ENCODE measurements at regions not wholly inside any gene's neighbourhood (a gene's known extent, or its start where the extent isn't known, plus 50 kb on each side); places are given as distances from the start of the nearest gene placed in this dataset.

DNA sequence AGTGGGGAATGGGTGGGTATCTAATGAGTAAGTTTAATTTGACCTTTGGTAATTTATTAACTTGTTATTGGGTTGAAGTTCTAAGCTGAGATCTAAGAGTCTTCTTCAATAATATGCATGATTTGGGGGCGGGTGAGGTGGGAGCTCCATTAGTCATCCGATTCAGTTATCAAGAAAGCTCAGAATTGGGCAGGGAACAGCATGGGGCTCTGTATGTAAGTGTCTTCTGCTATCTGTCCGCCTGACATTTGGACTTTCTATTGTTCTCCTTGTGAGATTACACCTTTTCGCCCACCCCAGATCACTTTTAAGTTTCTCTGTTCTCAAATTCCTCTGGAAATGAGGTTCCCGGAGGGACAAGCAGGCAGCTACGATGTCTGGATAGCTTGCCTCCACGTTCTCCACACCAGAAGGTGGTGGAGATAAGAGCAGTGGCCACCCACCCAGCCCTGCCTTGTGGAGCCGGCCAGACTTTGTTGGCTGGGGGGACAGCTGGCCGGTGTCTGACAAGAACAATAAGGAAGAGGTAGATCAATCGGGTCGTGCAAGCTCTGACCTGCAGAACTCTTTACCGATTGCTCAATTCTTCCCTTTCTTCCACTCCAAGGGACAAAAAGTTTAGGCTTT, 75.5 kb upstream of the GATA6 start:
- TF ChIP-seq, protein P1, sequence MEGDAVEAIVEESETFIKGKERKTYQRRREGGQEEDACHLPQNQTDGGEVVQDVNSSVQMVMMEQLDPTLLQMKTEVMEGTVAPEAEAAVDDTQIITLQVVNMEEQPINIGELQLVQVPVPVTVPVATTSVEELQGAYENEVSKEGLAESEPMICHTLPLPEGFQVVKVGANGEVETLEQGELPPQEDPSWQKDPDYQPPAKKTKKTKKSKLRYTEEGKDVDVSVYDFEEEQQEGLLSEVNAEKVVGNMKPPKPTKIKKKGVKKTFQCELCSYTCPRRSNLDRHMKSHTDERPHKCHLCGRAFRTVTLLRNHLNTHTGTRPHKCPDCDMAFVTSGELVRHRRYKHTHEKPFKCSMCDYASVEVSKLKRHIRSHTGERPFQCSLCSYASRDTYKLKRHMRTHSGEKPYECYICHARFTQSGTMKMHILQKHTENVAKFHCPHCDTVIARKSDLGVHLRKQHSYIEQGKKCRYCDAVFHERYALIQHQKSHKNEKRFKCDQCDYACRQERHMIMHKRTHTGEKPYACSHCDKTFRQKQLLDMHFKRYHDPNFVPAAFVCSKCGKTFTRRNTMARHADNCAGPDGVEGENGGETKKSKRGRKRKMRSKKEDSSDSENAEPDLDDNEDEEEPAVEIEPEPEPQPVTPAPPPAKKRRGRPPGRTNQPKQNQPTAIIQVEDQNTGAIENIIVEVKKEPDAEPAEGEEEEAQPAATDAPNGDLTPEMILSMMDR (IDR thresholded peaks at IDR 0.05; ENCODE audit: poor library complexity, severe bottlenecking): no peak
- TF ChIP-seq TAF1 (IDR thresholded peaks at IDR 0.05; ENCODE audit: low read depth): no peak
- TF ChIP-seq EZH2 (IDR thresholded peaks at IDR 0.05; ENCODE audit: borderline replicate concordance, insufficient read depth, low read length, poor library complexity, severe bottlenecking): no peak
- TF ChIP-seq, protein P2, sequence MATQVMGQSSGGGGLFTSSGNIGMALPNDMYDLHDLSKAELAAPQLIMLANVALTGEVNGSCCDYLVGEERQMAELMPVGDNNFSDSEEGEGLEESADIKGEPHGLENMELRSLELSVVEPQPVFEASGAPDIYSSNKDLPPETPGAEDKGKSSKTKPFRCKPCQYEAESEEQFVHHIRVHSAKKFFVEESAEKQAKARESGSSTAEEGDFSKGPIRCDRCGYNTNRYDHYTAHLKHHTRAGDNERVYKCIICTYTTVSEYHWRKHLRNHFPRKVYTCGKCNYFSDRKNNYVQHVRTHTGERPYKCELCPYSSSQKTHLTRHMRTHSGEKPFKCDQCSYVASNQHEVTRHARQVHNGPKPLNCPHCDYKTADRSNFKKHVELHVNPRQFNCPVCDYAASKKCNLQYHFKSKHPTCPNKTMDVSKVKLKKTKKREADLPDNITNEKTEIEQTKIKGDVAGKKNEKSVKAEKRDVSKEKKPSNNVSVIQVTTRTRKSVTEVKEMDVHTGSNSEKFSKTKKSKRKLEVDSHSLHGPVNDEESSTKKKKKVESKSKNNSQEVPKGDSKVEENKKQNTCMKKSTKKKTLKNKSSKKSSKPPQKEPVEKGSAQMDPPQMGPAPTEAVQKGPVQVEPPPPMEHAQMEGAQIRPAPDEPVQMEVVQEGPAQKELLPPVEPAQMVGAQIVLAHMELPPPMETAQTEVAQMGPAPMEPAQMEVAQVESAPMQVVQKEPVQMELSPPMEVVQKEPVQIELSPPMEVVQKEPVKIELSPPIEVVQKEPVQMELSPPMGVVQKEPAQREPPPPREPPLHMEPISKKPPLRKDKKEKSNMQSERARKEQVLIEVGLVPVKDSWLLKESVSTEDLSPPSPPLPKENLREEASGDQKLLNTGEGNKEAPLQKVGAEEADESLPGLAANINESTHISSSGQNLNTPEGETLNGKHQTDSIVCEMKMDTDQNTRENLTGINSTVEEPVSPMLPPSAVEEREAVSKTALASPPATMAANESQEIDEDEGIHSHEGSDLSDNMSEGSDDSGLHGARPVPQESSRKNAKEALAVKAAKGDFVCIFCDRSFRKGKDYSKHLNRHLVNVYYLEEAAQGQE (IDR thresholded peaks at IDR 0.05; ENCODE audit: borderline replicate concordance): no peak
- no peak for TF ChIP-seq POLR2AphosphoS5 (IDR thresholded peaks at IDR 0.05)
